ENCODE measurements at regions not wholly inside any gene's neighbourhood (a gene's known extent, or its start where the extent isn't known, plus 50 kb on each side); places are given as distances from the start of the nearest gene placed in this dataset.

DNA sequence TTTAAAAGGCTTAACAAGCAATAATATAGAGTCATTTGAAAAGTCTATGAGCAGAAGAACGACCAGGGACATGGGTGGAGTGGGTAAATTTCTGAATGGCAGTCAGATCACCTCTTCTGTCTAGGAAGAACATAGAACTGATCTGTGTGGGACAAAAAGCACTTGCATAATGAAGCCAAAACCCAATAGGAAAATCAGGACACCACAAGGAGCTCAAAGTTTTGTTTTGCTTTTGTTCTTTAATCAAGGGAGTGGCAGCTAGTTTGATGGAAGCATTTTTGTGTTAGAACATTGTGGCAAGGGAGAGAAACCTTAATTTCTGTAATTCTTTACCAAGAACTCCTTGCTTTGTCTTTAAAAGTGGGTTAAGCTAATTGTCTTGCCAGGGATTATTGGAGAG, 240.2 kb upstream of the TANK start:
- Histone ChIP-seq H3K27ac (ENCODE audit: low read depth in 1 of 2, low read length in 2 of 2) (no peak overlapping the region), H2AFZ (ENCODE audit: insufficient read depth, low read depth, low read length, poor library complexity, severe bottlenecking) (no peak overlapping the region), H4K20me1 (ENCODE audit: insufficient read depth, low read length) (no peaks in the 10 kb centered on the region), H3K9me3 (replicated peaks in 1 of 2; ENCODE audit: control insufficient read depth in 1 of 2, insufficient read depth in 1 of 2, low read length in 2 of 2) (no peaks in the 10 kb centered on the region), H3K4me2 (replicated peaks; ENCODE audit: extremely low read depth, low read length, poor library complexity, severe bottlenecking) (no peak overlapping the region), H3K79me2 (ENCODE audit: insufficient read depth, low read length) (no peaks in the 10 kb centered on the region), H3K9ac (ENCODE audit: insufficient read depth, low read length, poor library complexity, severe bottlenecking) (no peak overlapping the region), H3K4me1 (ENCODE audit: control insufficient read depth in 1 of 2, insufficient read depth in 2 of 2, low read length in 2 of 2) (no peaks in the 10 kb centered on the region), H3K4me3 (replicated peaks in 1 of 3; ENCODE audit: low read depth in 2 of 3, low read length in 3 of 3) (no peak overlapping the region), H3K27me3 (ENCODE audit: control insufficient read depth in 2 of 2, insufficient read depth in 2 of 2, low read length in 2 of 2) (no peaks in the 10 kb centered on the region), H3K36me3 (replicated peaks in 1 of 2; ENCODE audit: control insufficient read depth in 1 of 2, insufficient read depth in 2 of 2, low read length in 2 of 2) (no peaks in the 10 kb centered on the region)
- no peaks in the 10 kb centered on the region for H3K9me3 Mint-ChIP-seq
- H3K27me3 Mint-ChIP-seq (ENCODE audit: low read depth in 3 of 3): peaks cover 0 to 1% (median 0%) of the 10 kb centered on the region in 3 donors
- H3K27ac Mint-ChIP-seq: no peak overlapping the region
- intact Hi-C loops (cut with micrococcal nuclease): loop anchor here (10.0 kb wide), 2 partner anchors 495 to 595 kb away; no protein-coding TSS in a partner anchor
- no peaks in the 10 kb centered on the region for H3K36me3 Mint-ChIP-seq
- peaks cover 4% of the 10 kb centered on the region for H3K4me1 Mint-ChIP-seq
- DNase-seq: no peak
- WGBS (ENCODE audit: insufficient coverage): 50% methylated on average over 1 of the region's 1 CpG
- no peak for TF ChIP-seq CTCF (IDR thresholded peaks at IDR 0.05)
- peak overlapping the region in 1 of 2 donors; percentile 9 for H3K4me3 Mint-ChIP-seq

DNA sequence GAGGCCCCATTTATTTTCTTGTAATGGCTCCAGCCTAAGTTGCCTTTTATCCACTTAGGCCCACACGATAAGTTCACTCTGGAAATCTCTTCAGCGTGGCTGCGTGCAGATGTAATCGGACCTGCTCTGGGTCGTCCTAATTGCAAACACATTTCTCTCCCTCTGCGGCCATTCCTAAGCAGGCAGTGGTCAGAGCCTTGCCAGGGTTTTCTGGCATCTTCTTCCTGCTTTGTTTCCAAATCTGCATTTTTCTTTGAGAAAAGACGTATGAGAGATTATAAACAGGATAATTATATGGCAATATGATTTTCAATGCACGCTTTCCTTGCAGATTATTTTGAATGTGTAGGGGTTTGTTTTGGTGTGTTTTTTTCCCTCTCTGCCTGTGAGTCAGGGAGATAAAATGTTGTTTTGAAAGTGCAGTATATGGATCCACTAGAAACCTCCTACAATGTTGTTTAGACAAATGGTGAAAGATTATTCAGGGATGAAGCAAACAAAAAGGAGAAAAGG, 239.4 kb upstream of the TANK start:
- Mint-ChIP-seq H3K27me3 (ENCODE audit: low read depth in 3 of 3) (peaks cover 0 to 1% (median 0%) of the 10 kb centered on the region in 3 donors), H3K4me3 (no peak overlapping the region), H3K4me1 (peaks cover 4% of the 10 kb centered on the region), H3K9me3 (no peaks in the 10 kb centered on the region), H3K27ac (no peak overlapping the region), H3K36me3 (no peaks in the 10 kb centered on the region)
- Histone ChIP-seq H3K4me1 (ENCODE audit: control insufficient read depth in 1 of 2, insufficient read depth in 2 of 2, low read length in 2 of 2) (no peaks in the 10 kb centered on the region), H3K79me2 (ENCODE audit: insufficient read depth, low read length) (no peaks in the 10 kb centered on the region), H2AFZ (ENCODE audit: insufficient read depth, low read depth, low read length, poor library complexity, severe bottlenecking) (peak overlapping the region; percentile 38), H3K36me3 (replicated peaks in 1 of 2; ENCODE audit: control insufficient read depth in 1 of 2, insufficient read depth in 2 of 2, low read length in 2 of 2) (no peaks in the 10 kb centered on the region), H3K27me3 (ENCODE audit: control insufficient read depth in 2 of 2, insufficient read depth in 2 of 2, low read length in 2 of 2) (no peaks in the 10 kb centered on the region), H3K9me3 (replicated peaks in 1 of 2; ENCODE audit: control insufficient read depth in 1 of 2, insufficient read depth in 1 of 2, low read length in 2 of 2) (no peaks in the 10 kb centered on the region), H3K4me3 (replicated peaks in 1 of 3; ENCODE audit: low read depth in 2 of 3, low read length in 3 of 3) (no peak overlapping the region), H3K4me2 (replicated peaks; ENCODE audit: extremely low read depth, low read length, poor library complexity, severe bottlenecking) (no peak overlapping the region), H4K20me1 (ENCODE audit: insufficient read depth, low read length) (no peaks in the 10 kb centered on the region), H3K9ac (ENCODE audit: insufficient read depth, low read length, poor library complexity, severe bottlenecking) (no peak overlapping the region), H3K27ac (ENCODE audit: low read depth in 1 of 2, low read length in 2 of 2) (no peak overlapping the region)
- no peak for TF ChIP-seq CTCF (IDR thresholded peaks at IDR 0.05)
- DNase-seq: no peak
- WGBS (ENCODE audit: insufficient coverage): 95% methylated on average over 6 of the region's 8 CpGs
- intact Hi-C loops (cut with micrococcal nuclease): loop anchor here (10.0 kb wide), 2 partner anchors 496 to 596 kb away; no protein-coding TSS in a partner anchor

Data from CD14-positive monocyte (primary cell).